ENCODE measurements at regions not wholly inside any gene's neighbourhood (a gene's known extent, or its start where the extent isn't known, plus 50 kb on each side); places are given as distances from the start of the nearest gene placed in this dataset.
"Not testable (repeated sequence)": the region's sequence is repeated elsewhere in the genome, so short reads cannot be mapped to it uniquely, and the experiment has no call there.

- Histone ChIP-seq H3K27ac (ENCODE audit: low read length) (no peak overlapping the region), H3K4me1 (ENCODE audit: control insufficient read depth, insufficient read depth, low read length) (no peaks in the 10 kb centered on the region), H3K9me3 (ENCODE audit: control insufficient read depth, insufficient read depth, low read depth, low read length) (no peaks in the 10 kb centered on the region), H3K4me3 (ENCODE audit: low read depth in 2 of 2, low read length in 2 of 2) (no peak overlapping the region), H3K27me3 (ENCODE audit: control insufficient read depth, insufficient read depth, low read length) (no peaks in the 10 kb centered on the region), H3K36me3 (ENCODE audit: control insufficient read depth, insufficient read depth, low read length) (no peaks in the 10 kb centered on the region)
- TF ChIP-seq TCF7L2 (IDR thresholded peaks at IDR 0.05; ENCODE audit: low read depth, low read length) (no peak), REST (IDR thresholded peaks at IDR 0.05; ENCODE audit: insufficient read depth in 1 of 2, low read depth in 2 of 2, low read length in 1 of 2) (no peak), POLR2AphosphoS5 (IDR thresholded peaks at IDR 0.05; ENCODE audit: low read depth, low read length) (no peak), SIN3A (IDR thresholded peaks at IDR 0.05; ENCODE audit: borderline replicate concordance, insufficient read depth, low read depth, low read length) (no peak)
- TF ChIP-seq, protein P1, sequence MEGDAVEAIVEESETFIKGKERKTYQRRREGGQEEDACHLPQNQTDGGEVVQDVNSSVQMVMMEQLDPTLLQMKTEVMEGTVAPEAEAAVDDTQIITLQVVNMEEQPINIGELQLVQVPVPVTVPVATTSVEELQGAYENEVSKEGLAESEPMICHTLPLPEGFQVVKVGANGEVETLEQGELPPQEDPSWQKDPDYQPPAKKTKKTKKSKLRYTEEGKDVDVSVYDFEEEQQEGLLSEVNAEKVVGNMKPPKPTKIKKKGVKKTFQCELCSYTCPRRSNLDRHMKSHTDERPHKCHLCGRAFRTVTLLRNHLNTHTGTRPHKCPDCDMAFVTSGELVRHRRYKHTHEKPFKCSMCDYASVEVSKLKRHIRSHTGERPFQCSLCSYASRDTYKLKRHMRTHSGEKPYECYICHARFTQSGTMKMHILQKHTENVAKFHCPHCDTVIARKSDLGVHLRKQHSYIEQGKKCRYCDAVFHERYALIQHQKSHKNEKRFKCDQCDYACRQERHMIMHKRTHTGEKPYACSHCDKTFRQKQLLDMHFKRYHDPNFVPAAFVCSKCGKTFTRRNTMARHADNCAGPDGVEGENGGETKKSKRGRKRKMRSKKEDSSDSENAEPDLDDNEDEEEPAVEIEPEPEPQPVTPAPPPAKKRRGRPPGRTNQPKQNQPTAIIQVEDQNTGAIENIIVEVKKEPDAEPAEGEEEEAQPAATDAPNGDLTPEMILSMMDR (IDR thresholded peaks at IDR 0.05) = no peak
- ChIA-PET CTCF (no interaction called here), POLR2A (no interaction called here)
- no TSS peak for BruUV-seq (replicated peaks)
- DNase-seq (ENCODE audit: low read depth, low spot score) = no peak
- ATAC-seq = no peak
- intact Hi-C loops (cut with micrococcal nuclease; ENCODE audit: unreplicated experiment) = no loop called here
- in situ Hi-C loops (cut with HindIII; ENCODE audit: low pct_unique_long_range_greater_than_20kb, low sequenced_read_pairs) = no loop called here
These were observed 182.6 kb downstream of the RTL9 start for GRCh38 chrX:110541266-110541665.

GRCh38 chrX:110550854-110551253 lies 192.2 kb downstream of the RTL9 start:
- intact Hi-C loops (cut with micrococcal nuclease; ENCODE audit: unreplicated experiment); H3K27me3 ChIP-seq (ENCODE audit: control insufficient read depth, insufficient read depth, low read length); ATAC-seq; BruUV-seq (replicated peaks); POLR2A ChIA-PET; in situ Hi-C loops (cut with HindIII; ENCODE audit: low pct_unique_long_range_greater_than_20kb, low sequenced_read_pairs); CTCF ChIA-PET; H3K9me3 ChIP-seq (ENCODE audit: control insufficient read depth, insufficient read depth, low read depth, low read length); DNase-seq (ENCODE audit: low read depth, low spot score); H3K36me3 ChIP-seq (ENCODE audit: control insufficient read depth, insufficient read depth, low read length); H3K4me3 ChIP-seq (ENCODE audit: low read depth in 2 of 2, low read length in 2 of 2); H3K27ac ChIP-seq (ENCODE audit: low read length); H3K4me1 ChIP-seq (ENCODE audit: control insufficient read depth, insufficient read depth, low read length): not testable (repeated sequence)

- Histone ChIP-seq H3K27me3 (ENCODE audit: control insufficient read depth, insufficient read depth, low read length) (no peaks in the 10 kb centered on the region), H3K27ac (ENCODE audit: low read length) (no peak overlapping the region), H3K4me1 (ENCODE audit: control insufficient read depth, insufficient read depth, low read length) (no peaks in the 10 kb centered on the region), H3K4me3 (ENCODE audit: low read depth in 2 of 2, low read length in 2 of 2) (no peak overlapping the region), H3K9me3 (ENCODE audit: control insufficient read depth, insufficient read depth, low read depth, low read length) (no peaks in the 10 kb centered on the region), H3K36me3 (ENCODE audit: control insufficient read depth, insufficient read depth, low read length) (no peaks in the 10 kb centered on the region)
- BruUV-seq (replicated peaks) = no TSS peak
- CTCF ChIA-PET = no interaction called here
- in situ Hi-C loops (cut with HindIII; ENCODE audit: low pct_unique_long_range_greater_than_20kb, low sequenced_read_pairs) = no loop called here
- ATAC-seq (no peak), DNase-seq (ENCODE audit: low read depth, low spot score) (no peak)
- no peak for TF ChIP-seq POLR2AphosphoS5 (IDR thresholded peaks at IDR 0.05; ENCODE audit: low read depth, low read length)
- TF ChIP-seq, protein P1 (IDR thresholded peaks at IDR 0.05) = no peak
- no peak for TF ChIP-seq REST (IDR thresholded peaks at IDR 0.05; ENCODE audit: insufficient read depth in 1 of 2, low read depth in 2 of 2, low read length in 1 of 2)
- no peak for TF ChIP-seq SIN3A (IDR thresholded peaks at IDR 0.05; ENCODE audit: borderline replicate concordance, insufficient read depth, low read depth, low read length)
- no peak for TF ChIP-seq TCF7L2 (IDR thresholded peaks at IDR 0.05; ENCODE audit: low read depth, low read length)
- intact Hi-C loops (cut with micrococcal nuclease; ENCODE audit: unreplicated experiment) = no loop called here
- POLR2A ChIA-PET = no interaction called here
These were observed 199.2 kb downstream of the RTL9 start for GRCh38 chrX:110557864-110558263.

All from Panc1 (cell line).